ENCODE measurements at regions not wholly inside any gene's neighbourhood (a gene's known extent, or its start where the extent isn't known, plus 50 kb on each side); places are given as distances from the start of the nearest gene placed in this dataset.

DNA sequence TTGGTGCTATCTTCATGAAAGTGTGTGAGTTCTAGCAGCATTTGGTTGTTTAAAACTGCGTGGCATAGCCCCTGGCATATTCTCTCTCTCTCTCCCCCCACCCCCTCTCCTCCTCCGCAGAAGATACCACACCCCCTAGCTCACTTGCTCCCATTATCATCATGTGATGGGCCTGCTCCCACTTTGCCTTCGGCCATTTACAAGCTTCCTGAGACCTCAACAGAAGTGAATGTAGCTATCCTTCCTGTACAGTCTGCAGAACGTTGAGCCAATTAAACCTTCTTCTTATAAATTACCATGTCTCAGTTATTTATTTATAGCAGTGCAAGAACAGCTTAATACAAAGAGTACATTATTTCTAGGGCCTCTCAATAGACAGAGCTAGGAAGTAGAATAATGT lies 1032.5 kb upstream of the CADM2 start:
- ChIA-PET POLR2A (no interaction called here), CTCF (no interaction called here)
- WGBS (ENCODE audit: insufficient coverage), result 73% methylated on average over 2 of the region's 4 CpGs
- H3K4me3 Mint-ChIP-seq, result no peak overlapping the region
- Histone ChIP-seq H3K4me3 (ENCODE audit: control insufficient read depth in 1 of 2, extremely low read depth in 1 of 2, low read length in 1 of 2) (no peak overlapping the region), H3K4me1 (ENCODE audit: control insufficient read depth in 1 of 2, extremely low read depth in 1 of 2, insufficient read depth in 2 of 2, low read length in 2 of 2) (no peaks in the 10 kb centered on the region), H3K9me3 (no peaks in the 10 kb centered on the region), H3K36me3 (ENCODE audit: control insufficient read depth in 2 of 2, extremely low read depth in 1 of 2, insufficient read depth in 1 of 2, low read length in 1 of 2) (no peaks in the 10 kb centered on the region), H3K27ac (ENCODE audit: low read length) (no peak overlapping the region), H3K27me3 (replicated peaks in 1 of 2; ENCODE audit: control insufficient read depth in 2 of 2, extremely low read depth in 1 of 2, insufficient read depth in 2 of 2, low read length in 1 of 2) (no peaks in the 10 kb centered on the region)
- H3K9me3 Mint-ChIP-seq, result peaks cover 13 to 43% (median 24%) of the 10 kb centered on the region in 3 donors
- peaks cover 3% of the 10 kb centered on the region for H3K36me3 Mint-ChIP-seq
- H3K27me3 Mint-ChIP-seq, result no peaks in the 10 kb centered on the region
- no peak overlapping the region for H3K27ac Mint-ChIP-seq
- no peaks in the 10 kb centered on the region for H3K4me1 Mint-ChIP-seq
- no peak for DNase-seq
- ATAC-seq (replicated peaks in 1 of 4), result no peak

GRCh38 chr3:83928391-83928790 lies 1030.4 kb upstream of the CADM2 start:
- Histone ChIP-seq H3K4me3 (ENCODE audit: control insufficient read depth in 1 of 2, extremely low read depth in 1 of 2, low read length in 1 of 2) (no peak overlapping the region), H3K9me3 (no peaks in the 10 kb centered on the region), H3K36me3 (ENCODE audit: control insufficient read depth in 2 of 2, extremely low read depth in 1 of 2, insufficient read depth in 1 of 2, low read length in 1 of 2) (no peaks in the 10 kb centered on the region), H3K27me3 (replicated peaks in 1 of 2; ENCODE audit: control insufficient read depth in 2 of 2, extremely low read depth in 1 of 2, insufficient read depth in 2 of 2, low read length in 1 of 2) (no peaks in the 10 kb centered on the region), H3K4me1 (ENCODE audit: control insufficient read depth in 1 of 2, extremely low read depth in 1 of 2, insufficient read depth in 2 of 2, low read length in 2 of 2) (no peaks in the 10 kb centered on the region), H3K27ac (ENCODE audit: low read length) (no peak overlapping the region)
- Mint-ChIP-seq H3K27ac (no peak overlapping the region), H3K36me3 (peaks cover 3% of the 10 kb centered on the region), H3K9me3 (peaks cover 16 to 53% (median 27%) of the 10 kb centered on the region in 3 donors), H3K4me1 (no peaks in the 10 kb centered on the region), H3K4me3 (no peak overlapping the region), H3K27me3 (no peaks in the 10 kb centered on the region)
- WGBS (ENCODE audit: insufficient coverage), result no CpG with 5 or more reads among the region's 3 CpGs
- ChIA-PET POLR2A (no interaction called here), CTCF (no interaction called here)
- ATAC-seq (replicated peaks in 1 of 4) (no peak), DNase-seq (no peak)

- ChIA-PET POLR2A (no interaction called here), CTCF (no interaction called here)
- DNase-seq, result no peak
- H3K36me3 ChIP-seq (ENCODE audit: control insufficient read depth in 2 of 2, extremely low read depth in 1 of 2, insufficient read depth in 1 of 2, low read length in 1 of 2), result no peaks in the 10 kb centered on the region
- H3K36me3 Mint-ChIP-seq, result peaks cover 3% of the 10 kb centered on the region
- no peak overlapping the region for H3K27ac ChIP-seq (ENCODE audit: low read length)
- H3K9me3 ChIP-seq, result no peaks in the 10 kb centered on the region
- no peak overlapping the region for H3K4me3 ChIP-seq (ENCODE audit: control insufficient read depth in 1 of 2, extremely low read depth in 1 of 2, low read length in 1 of 2)
- H3K27me3 Mint-ChIP-seq, result no peaks in the 10 kb centered on the region
- no peak overlapping the region for H3K4me3 Mint-ChIP-seq
- no peaks in the 10 kb centered on the region for H3K4me1 Mint-ChIP-seq
- H3K27me3 ChIP-seq (replicated peaks in 1 of 2; ENCODE audit: control insufficient read depth in 2 of 2, extremely low read depth in 1 of 2, insufficient read depth in 2 of 2, low read length in 1 of 2), result no peaks in the 10 kb centered on the region
- WGBS (ENCODE audit: insufficient coverage), result no CpG with 5 or more reads among the region's 2 CpGs
- H3K4me1 ChIP-seq (ENCODE audit: control insufficient read depth in 1 of 2, extremely low read depth in 1 of 2, insufficient read depth in 2 of 2, low read length in 2 of 2), result no peaks in the 10 kb centered on the region
- H3K27ac Mint-ChIP-seq, result no peak overlapping the region
- ATAC-seq (replicated peaks in 1 of 4), result no peak
- peaks cover 16 to 55% (median 26%) of the 10 kb centered on the region in 3 donors for H3K9me3 Mint-ChIP-seq
These were observed 1029.9 kb upstream of the CADM2 start for GRCh38 chr3:83928903-83929302.

DNA sequence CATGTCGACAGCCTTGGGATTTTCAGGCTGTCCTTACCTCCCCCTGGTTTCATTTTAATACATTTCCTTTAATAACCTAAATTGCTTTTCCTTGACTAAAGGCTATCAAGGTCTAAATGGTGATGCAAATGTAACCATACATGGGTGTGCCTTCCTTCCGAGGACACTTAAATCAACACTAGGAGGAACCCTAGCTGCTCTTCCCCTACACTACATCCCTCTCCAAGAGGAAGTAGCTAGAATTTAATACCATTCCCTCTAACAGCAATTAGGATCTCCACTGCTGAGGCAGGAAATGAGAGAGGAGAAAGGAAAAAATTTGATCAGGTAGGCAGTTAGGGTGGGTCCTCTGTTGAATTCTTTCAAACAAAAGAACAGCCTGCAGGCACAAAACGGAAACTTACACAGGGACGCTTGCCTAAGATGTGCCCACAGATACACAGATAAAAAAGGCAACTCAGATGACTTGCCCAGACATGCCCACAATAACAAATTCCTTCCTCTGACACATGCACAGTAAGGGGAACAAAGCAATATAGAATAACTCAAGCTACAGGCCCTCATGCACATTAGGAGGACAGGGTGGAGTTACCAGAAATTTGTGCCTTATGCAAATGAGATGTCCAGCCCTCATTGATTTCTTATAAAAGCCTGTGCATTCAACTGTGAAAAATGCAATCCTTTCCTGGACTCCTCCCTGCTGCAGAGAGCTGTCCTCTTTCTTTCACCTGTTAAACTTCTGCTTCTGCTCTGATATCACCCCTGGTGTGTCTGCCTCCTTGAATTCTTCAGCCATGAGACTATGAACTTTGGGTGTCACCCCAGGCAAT lies 1024.4 kb upstream of the CADM2 start:
- peaks cover 25 to 52% (median 26%) of the 10 kb centered on the region in 3 donors for H3K9me3 Mint-ChIP-seq
- H3K36me3 ChIP-seq (ENCODE audit: control insufficient read depth in 2 of 2, extremely low read depth in 1 of 2, insufficient read depth in 1 of 2, low read length in 1 of 2), result no peaks in the 10 kb centered on the region
- ATAC-seq (replicated peaks in 1 of 4) (no peak), DNase-seq (no peak)
- no peak overlapping the region for H3K27ac Mint-ChIP-seq
- H3K27me3 ChIP-seq (replicated peaks in 1 of 2; ENCODE audit: control insufficient read depth in 2 of 2, extremely low read depth in 1 of 2, insufficient read depth in 2 of 2, low read length in 1 of 2), result no peaks in the 10 kb centered on the region
- no peak overlapping the region for H3K27ac ChIP-seq (ENCODE audit: low read length)
- 53% methylated on average over 2 of the region's 4 CpGs for WGBS (ENCODE audit: insufficient coverage)
- no peaks in the 10 kb centered on the region for H3K9me3 ChIP-seq
- H3K4me1 Mint-ChIP-seq, result no peaks in the 10 kb centered on the region
- no peak overlapping the region for H3K4me3 ChIP-seq (ENCODE audit: control insufficient read depth in 1 of 2, extremely low read depth in 1 of 2, low read length in 1 of 2)
- H3K4me1 ChIP-seq (ENCODE audit: control insufficient read depth in 1 of 2, extremely low read depth in 1 of 2, insufficient read depth in 2 of 2, low read length in 2 of 2), result no peaks in the 10 kb centered on the region
- ChIA-PET POLR2A (no interaction called here), CTCF (no interaction called here)
- H3K4me3 Mint-ChIP-seq, result no peak overlapping the region
- no peaks in the 10 kb centered on the region for H3K27me3 Mint-ChIP-seq
- peaks cover under 1% of the 10 kb centered on the region for H3K36me3 Mint-ChIP-seq

GRCh38 chr3:83938491-83938890 lies 1020.3 kb upstream of the CADM2 start:
- H3K27ac ChIP-seq (ENCODE audit: low read length), result no peak overlapping the region
- POLR2A ChIA-PET, result no interaction called here
- peaks cover under 1% of the 10 kb centered on the region for H3K9me3 ChIP-seq
- no peaks in the 10 kb centered on the region for H3K36me3 ChIP-seq (ENCODE audit: control insufficient read depth in 2 of 2, extremely low read depth in 1 of 2, insufficient read depth in 1 of 2, low read length in 1 of 2)
- no peak for DNase-seq
- ATAC-seq (replicated peaks in 1 of 4), result no peak
- no peaks in the 10 kb centered on the region for H3K27me3 ChIP-seq (replicated peaks in 1 of 2; ENCODE audit: control insufficient read depth in 2 of 2, extremely low read depth in 1 of 2, insufficient read depth in 2 of 2, low read length in 1 of 2)
- CTCF ChIA-PET, result interaction anchor here in 1 of 2 donors (0.6 kb wide), 1 partner anchor 42 kb away, joined by 3 read pairs; no protein-coding TSS in a partner anchor
- H3K27me3 Mint-ChIP-seq, result no peaks in the 10 kb centered on the region
- no peak overlapping the region for H3K4me3 ChIP-seq (ENCODE audit: control insufficient read depth in 1 of 2, extremely low read depth in 1 of 2, low read length in 1 of 2)
- H3K4me3 Mint-ChIP-seq, result no peak overlapping the region
- peaks cover 15 to 31% (median 18%) of the 10 kb centered on the region in 3 donors for H3K9me3 Mint-ChIP-seq
- no CpG with 5 or more reads among the region's 2 CpGs for WGBS (ENCODE audit: insufficient coverage)
- H3K4me1 Mint-ChIP-seq, result no peaks in the 10 kb centered on the region
- H3K27ac Mint-ChIP-seq, result no peak overlapping the region
- H3K36me3 Mint-ChIP-seq, result no peaks in the 10 kb centered on the region
- no peaks in the 10 kb centered on the region for H3K4me1 ChIP-seq (ENCODE audit: control insufficient read depth in 1 of 2, extremely low read depth in 1 of 2, insufficient read depth in 2 of 2, low read length in 2 of 2)

DNA sequence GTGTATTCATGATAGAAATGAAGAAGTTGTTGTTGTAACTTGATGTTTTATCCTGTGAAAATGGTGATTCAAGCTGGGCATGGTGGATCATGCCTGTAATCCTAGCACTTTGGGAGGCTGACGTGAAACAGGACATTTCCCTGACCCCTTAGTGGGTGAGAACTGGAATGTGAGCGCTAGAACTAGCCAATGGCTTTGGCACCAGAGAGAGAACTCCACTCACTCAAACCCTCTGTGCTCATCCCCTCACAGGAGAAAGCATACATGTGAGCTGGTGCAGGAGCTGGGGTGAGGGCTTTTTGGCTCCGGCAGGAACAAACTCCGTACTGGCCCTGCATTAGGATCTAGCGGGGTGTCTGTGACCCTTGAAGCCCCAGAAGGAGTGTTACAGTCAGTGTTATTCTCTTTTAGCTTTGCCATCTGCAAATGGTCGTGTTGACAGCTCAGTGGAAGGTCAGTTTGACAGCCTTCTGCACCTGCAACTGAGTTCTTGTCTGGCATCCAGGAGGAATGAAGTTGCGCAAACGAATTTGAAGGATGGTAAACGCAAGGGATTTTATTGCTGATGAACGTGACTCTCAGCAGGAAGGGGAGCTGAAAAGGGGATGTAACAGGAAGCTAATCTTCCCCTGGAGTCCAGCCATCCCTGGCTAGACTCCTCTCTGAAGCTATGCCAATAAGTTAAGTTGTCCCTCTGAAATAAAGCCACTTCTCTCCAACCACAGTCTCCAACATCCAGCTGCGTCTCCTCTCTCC lies 1016.6 kb upstream of the CADM2 start:
- POLR2A ChIA-PET, result no interaction called here

More for the DNA sequence above, 1016.6 kb upstream of the CADM2 start:
- no peak overlapping the region for H3K27ac Mint-ChIP-seq
- DNase-seq (no peak), ATAC-seq (replicated peaks in 1 of 4) (no peak)
- 74% methylated on average over 9 of the region's 11 CpGs for WGBS (ENCODE audit: insufficient coverage)
- no peak overlapping the region for H3K4me3 Mint-ChIP-seq
- H3K27me3 Mint-ChIP-seq, result no peaks in the 10 kb centered on the region
- no peaks in the 10 kb centered on the region for H3K36me3 ChIP-seq (ENCODE audit: control insufficient read depth in 2 of 2, extremely low read depth in 1 of 2, insufficient read depth in 1 of 2, low read length in 1 of 2)
- peaks cover 11 to 13% (median 13%) of the 10 kb centered on the region in 3 donors for H3K9me3 Mint-ChIP-seq
- H3K27me3 ChIP-seq (replicated peaks in 1 of 2; ENCODE audit: control insufficient read depth in 2 of 2, extremely low read depth in 1 of 2, insufficient read depth in 2 of 2, low read length in 1 of 2), result no peaks in the 10 kb centered on the region
- no peaks in the 10 kb centered on the region for H3K36me3 Mint-ChIP-seq
- H3K4me3 ChIP-seq (ENCODE audit: control insufficient read depth in 1 of 2, extremely low read depth in 1 of 2, low read length in 1 of 2), result no peak overlapping the region
- H3K27ac ChIP-seq (ENCODE audit: low read length), result no peak overlapping the region
- CTCF ChIA-PET, result interaction anchor here in 1 of 2 donors (0.7 kb wide), 2 partner anchors 19 to 53 kb away, joined by 3 to 7 read pairs; no protein-coding TSS in a partner anchor
- H3K9me3 ChIP-seq, result peaks cover 3% of the 10 kb centered on the region
- H3K4me1 Mint-ChIP-seq, result no peaks in the 10 kb centered on the region
- H3K4me1 ChIP-seq (ENCODE audit: control insufficient read depth in 1 of 2, extremely low read depth in 1 of 2, insufficient read depth in 2 of 2, low read length in 2 of 2), result no peaks in the 10 kb centered on the region
